Upper lobe of right lung (tissue), 1 donor: ENCODE measurements at regions not wholly inside any gene's neighbourhood (a gene's known extent, or its start where the extent isn't known, plus 50 kb on each side); places are given as distances from the start of the nearest gene placed in this dataset.
A peak's percentile ranks its signal among the peaks of the same experiment; 100 is the strongest.

ENCODE experiments used
- ATAC-seq: fragments of 200-7000 bp; cut with Tn5 transposase; one replicate; pipeline ENCODE4 v1.9.1; 2020; ENCODE audit warnings: mild to moderate bottlenecking, moderate library complexity
- DNase-seq: peaks from one replicate; pipeline ENCODE4 v3.0.0-alpha.2; 2020
- H3K27ac ChIP-seq: fragments of 200-600 bp; one replicate; pipeline ENCODE4 v1.8.0; 2022
- H3K27me3 ChIP-seq: fragments of 200-600 bp; one replicate; pipeline ENCODE4 v1.8.0; 2022; ENCODE audit warnings: mild to moderate bottlenecking
- H3K36me3 ChIP-seq: fragments of 200-600 bp; one replicate; pipeline ENCODE4 v1.8.0; 2022
- H3K4me1 ChIP-seq: fragments of 200-600 bp; one replicate; pipeline ENCODE4 v1.8.0; 2022
- H3K4me3 ChIP-seq: fragments of 200-600 bp; one replicate; pipeline ENCODE4 v1.8.0; 2022; ENCODE audit warnings: mild to moderate bottlenecking
- H3K9me3 ChIP-seq: fragments of 200-600 bp; one replicate; pipeline ENCODE4 v1.8.0; 2022
- intact Hi-C: fragments of 100-400 bp; cut with DNase I; formaldehyde crosslinking; loops from one replicate; pipeline ENCODE4 v1.11.0; 2022
- TF ChIP-seq, protein P1 (sequence below): fragments of 200-600 bp; IDR thresholded peaks from one replicate; pipeline ENCODE4 v1.8.0; 2022; ENCODE audit warnings: antibody characterized with exemption
- donor health status: DM: no; HTN: yes; CAD: no; lungs with severe emphysema.

DNA sequence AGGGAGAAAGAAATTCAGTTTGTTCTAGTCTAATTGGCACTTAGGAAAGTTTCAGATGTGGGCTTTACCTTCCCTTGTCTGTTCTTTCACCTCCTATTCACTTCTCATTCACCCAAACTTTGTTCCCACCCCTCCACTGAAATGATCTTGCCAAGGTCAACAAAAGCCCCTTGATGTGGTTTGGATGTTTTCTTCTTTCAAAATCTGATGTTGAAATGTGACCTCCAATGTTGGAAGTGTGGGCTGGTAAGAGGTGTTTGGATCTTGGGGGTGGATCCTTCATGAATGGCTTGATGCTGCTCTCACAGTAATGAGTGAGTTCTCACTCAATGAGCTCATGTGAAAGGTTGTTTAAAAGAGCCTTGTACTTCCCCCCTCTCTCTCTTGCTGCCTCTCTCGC, 379.3 kb downstream of the HHIPL2 start:
- no peak for ATAC-seq
- H3K27me3 ChIP-seq = no peaks in the 10 kb centered on the region
- peaks cover 9% of the 10 kb centered on the region for H3K9me3 ChIP-seq
- H3K36me3 ChIP-seq = no peaks in the 10 kb centered on the region
- no peak overlapping the region for H3K27ac ChIP-seq
- no peaks in the 10 kb centered on the region for H3K4me1 ChIP-seq
- intact Hi-C loops = no loop called here
- DNase-seq = no peak
- no peak overlapping the region for H3K4me3 ChIP-seq
- TF ChIP-seq, protein P1, sequence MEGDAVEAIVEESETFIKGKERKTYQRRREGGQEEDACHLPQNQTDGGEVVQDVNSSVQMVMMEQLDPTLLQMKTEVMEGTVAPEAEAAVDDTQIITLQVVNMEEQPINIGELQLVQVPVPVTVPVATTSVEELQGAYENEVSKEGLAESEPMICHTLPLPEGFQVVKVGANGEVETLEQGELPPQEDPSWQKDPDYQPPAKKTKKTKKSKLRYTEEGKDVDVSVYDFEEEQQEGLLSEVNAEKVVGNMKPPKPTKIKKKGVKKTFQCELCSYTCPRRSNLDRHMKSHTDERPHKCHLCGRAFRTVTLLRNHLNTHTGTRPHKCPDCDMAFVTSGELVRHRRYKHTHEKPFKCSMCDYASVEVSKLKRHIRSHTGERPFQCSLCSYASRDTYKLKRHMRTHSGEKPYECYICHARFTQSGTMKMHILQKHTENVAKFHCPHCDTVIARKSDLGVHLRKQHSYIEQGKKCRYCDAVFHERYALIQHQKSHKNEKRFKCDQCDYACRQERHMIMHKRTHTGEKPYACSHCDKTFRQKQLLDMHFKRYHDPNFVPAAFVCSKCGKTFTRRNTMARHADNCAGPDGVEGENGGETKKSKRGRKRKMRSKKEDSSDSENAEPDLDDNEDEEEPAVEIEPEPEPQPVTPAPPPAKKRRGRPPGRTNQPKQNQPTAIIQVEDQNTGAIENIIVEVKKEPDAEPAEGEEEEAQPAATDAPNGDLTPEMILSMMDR = no peak

GRCh38 chr1:222167896-222168295, 380.0 kb downstream of the HHIPL2 start:
- Histone ChIP-seq H3K4me1 (no peaks in the 10 kb centered on the region), H3K27ac (no peak overlapping the region), H3K4me3 (no peak overlapping the region), H3K27me3 (no peaks in the 10 kb centered on the region), H3K9me3 (peaks cover 9% of the 10 kb centered on the region), H3K36me3 (no peaks in the 10 kb centered on the region)
- intact Hi-C loops = no loop called here
- ATAC-seq = no peak
- TF ChIP-seq, protein P1 = no peak
- DNase-seq = no peak

GRCh38 chr1:222167111-222167510, 380.8 kb downstream of the HHIPL2 start:
- intact Hi-C loops = no loop called here
- TF ChIP-seq, protein P1 = peak; percentile 55
- DNase-seq (no peak), ATAC-seq (peak; percentile 43)
- Histone ChIP-seq H3K9me3 (peaks cover 9% of the 10 kb centered on the region), H3K36me3 (no peaks in the 10 kb centered on the region), H3K4me3 (no peak overlapping the region), H3K27me3 (no peaks in the 10 kb centered on the region), H3K4me1 (no peaks in the 10 kb centered on the region), H3K27ac (no peak overlapping the region)

GRCh38 chr1:222165629-222166028, 382.3 kb downstream of the HHIPL2 start:
- Histone ChIP-seq H3K36me3 (no peaks in the 10 kb centered on the region), H3K27me3 (no peaks in the 10 kb centered on the region), H3K4me3 (no peak overlapping the region), H3K4me1 (no peaks in the 10 kb centered on the region), H3K27ac (no peak overlapping the region), H3K9me3 (no peaks in the 10 kb centered on the region)
- intact Hi-C loops = no loop called here
- no peak for DNase-seq
- TF ChIP-seq, protein P1 = no peak
- ATAC-seq = no peak

- Histone ChIP-seq H3K36me3 (no peaks in the 10 kb centered on the region), H3K4me3 (no peak overlapping the region), H3K4me1 (no peaks in the 10 kb centered on the region), H3K27ac (no peak overlapping the region), H3K27me3 (no peaks in the 10 kb centered on the region), H3K9me3 (no peaks in the 10 kb centered on the region)
- intact Hi-C loops = no loop called here
- DNase-seq (no peak), ATAC-seq (no peak)
- TF ChIP-seq, protein P1 = no peak
Measured at GRCh38 chr1:222163895-222164294, 384.0 kb downstream of the HHIPL2 start.

DNA sequence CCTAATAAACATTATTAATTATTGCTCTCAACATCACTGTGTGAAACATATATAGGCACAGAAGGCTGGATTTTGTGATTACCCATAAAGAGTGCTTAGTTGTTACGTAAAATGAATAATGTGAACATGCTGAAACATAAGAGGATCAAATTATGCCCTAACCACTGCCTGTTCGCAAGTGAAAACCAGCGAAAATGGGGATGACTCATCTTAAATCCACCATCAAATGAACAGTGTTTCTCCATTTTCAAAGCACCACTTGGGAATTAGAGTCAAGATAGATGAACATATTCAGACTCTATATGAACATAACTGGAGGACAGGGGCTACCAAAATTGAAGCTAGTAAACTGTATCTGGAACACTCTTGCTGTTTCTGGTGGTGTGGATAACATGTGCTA, 386.2 kb downstream of the HHIPL2 start:
- Histone ChIP-seq H3K4me1 (no peaks in the 10 kb centered on the region), H3K36me3 (no peaks in the 10 kb centered on the region), H3K4me3 (no peak overlapping the region), H3K27ac (no peak overlapping the region), H3K9me3 (peaks cover 5% of the 10 kb centered on the region), H3K27me3 (no peaks in the 10 kb centered on the region)
- DNase-seq (no peak), ATAC-seq (no peak)
- TF ChIP-seq, protein P1 = no peak
- intact Hi-C loops = no loop called here
